ENCODE measurements at regions not wholly inside any gene's neighbourhood (a gene's known extent, or its start where the extent isn't known, plus 50 kb on each side); places are given as distances from the start of the nearest gene placed in this dataset.
"Not testable (repeated sequence)": the region's sequence is repeated elsewhere in the genome, so short reads cannot be mapped to it uniquely, and the experiment has no call there.

DNA sequence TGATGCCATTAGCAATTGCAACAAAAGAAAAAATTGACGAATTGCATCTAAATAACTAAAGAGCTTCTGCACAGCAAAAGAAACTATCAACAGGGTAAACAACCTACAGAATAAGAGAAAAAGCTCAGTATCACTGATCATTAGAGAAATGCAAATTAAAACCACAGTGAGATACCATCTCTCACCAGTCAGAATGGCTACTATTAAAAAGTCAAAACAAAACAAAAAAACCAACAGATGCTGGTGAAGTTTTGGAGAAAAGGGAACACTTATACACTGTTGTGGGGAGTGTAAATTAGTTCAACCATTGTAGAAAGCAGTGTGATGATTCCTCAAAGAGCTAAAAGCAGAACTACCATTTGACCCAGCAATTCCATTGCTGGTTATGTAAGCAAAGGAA, 155.1 kb upstream of the GHR start:
- TF ChIP-seq, protein P1, sequence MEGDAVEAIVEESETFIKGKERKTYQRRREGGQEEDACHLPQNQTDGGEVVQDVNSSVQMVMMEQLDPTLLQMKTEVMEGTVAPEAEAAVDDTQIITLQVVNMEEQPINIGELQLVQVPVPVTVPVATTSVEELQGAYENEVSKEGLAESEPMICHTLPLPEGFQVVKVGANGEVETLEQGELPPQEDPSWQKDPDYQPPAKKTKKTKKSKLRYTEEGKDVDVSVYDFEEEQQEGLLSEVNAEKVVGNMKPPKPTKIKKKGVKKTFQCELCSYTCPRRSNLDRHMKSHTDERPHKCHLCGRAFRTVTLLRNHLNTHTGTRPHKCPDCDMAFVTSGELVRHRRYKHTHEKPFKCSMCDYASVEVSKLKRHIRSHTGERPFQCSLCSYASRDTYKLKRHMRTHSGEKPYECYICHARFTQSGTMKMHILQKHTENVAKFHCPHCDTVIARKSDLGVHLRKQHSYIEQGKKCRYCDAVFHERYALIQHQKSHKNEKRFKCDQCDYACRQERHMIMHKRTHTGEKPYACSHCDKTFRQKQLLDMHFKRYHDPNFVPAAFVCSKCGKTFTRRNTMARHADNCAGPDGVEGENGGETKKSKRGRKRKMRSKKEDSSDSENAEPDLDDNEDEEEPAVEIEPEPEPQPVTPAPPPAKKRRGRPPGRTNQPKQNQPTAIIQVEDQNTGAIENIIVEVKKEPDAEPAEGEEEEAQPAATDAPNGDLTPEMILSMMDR (IDR thresholded peaks at IDR 0.05) = not testable (repeated sequence)
- TF ChIP-seq POLR2A (IDR thresholded peaks at IDR 0.05) = not testable (repeated sequence)
